Heart left ventricle (tissue), 16 donors: ENCODE measurements at regions not wholly inside any gene's neighbourhood (a gene's known extent, or its start where the extent isn't known, plus 50 kb on each side); places are given as distances from the start of the nearest gene placed in this dataset.

Experiments used
- ATAC-seq, 4 donors: fragments of 200-7000 bp; cut with Tn5 transposase; one replicate each; pipeline ENCODE4 v1.9.1; 2020 to 2022; ENCODE audit warnings: moderate library complexity in 4 of 4, mild to moderate bottlenecking in 3 of 4, moderate number of reproducible peaks in 1 of 4
- DNase-seq, 5 donors: peaks; one replicate each; pipeline ENCODE4 v3.0.0-alpha.2; 2020
- H3K27ac ChIP-seq, 12 donors: fragments of 200-600 bp; sonication (generic) in 4 of 12; one replicate each; pipeline versions ENCODE4 v1.5.0 to v1.8.0; 2016 to 2022; ENCODE audit warnings: mild to moderate bottlenecking in 2 of 12
- H3K27me3 ChIP-seq, 9 donors: fragments of 200-600 bp; sonication (generic) in 2 of 9; one replicate each; pipeline versions ENCODE4 v1.5.1 to v1.8.0; 2016 to 2022; ENCODE audit warnings: mild to moderate bottlenecking in 3 of 9
- H3K36me3 ChIP-seq, 9 donors: fragments of 200-600 bp; sonication (generic) in 2 of 9; one replicate each; pipeline versions ENCODE4 v1.5.0 to v1.8.0; 2018 to 2022; ENCODE audit warnings: mild to moderate bottlenecking in 2 of 9
- H3K4me1 ChIP-seq, 12 donors: fragments of 200-600 bp; sonication (generic) in 4 of 12; one replicate each; pipeline versions ENCODE4 v1.5.0 to v1.8.0; 2016 to 2022; ENCODE audit warnings: mild to moderate bottlenecking in 3 of 12
- H3K4me3 ChIP-seq, 12 donors: fragments of 200-600 bp; sonication (generic) in 4 of 12; one replicate each; pipeline versions ENCODE4 v1.5.0 to v1.8.0; 2017 to 2022; ENCODE audit warnings: mild to moderate bottlenecking in 9 of 12, moderate library complexity in 4 of 12
- H3K9me3 ChIP-seq, 12 donors: fragments of 200-600 bp; sonication (generic) in 4 of 12; one replicate each; pipeline versions ENCODE4 v1.5.0 to v1.8.0; 2016 to 2022; ENCODE audit warnings: mild to moderate bottlenecking in 1 of 12
- POLR2A ChIP-seq, 2 donors: fragments of 450-650 bp; IDR thresholded peaks; one replicate each; pipeline ENCODE4 v1.6.1; 2017; ENCODE audit warnings: antibody characterized with exemption in 2 of 2, mild to moderate bottlenecking in 2 of 2, moderate library complexity in 2 of 2
- WGBS, 4 donors: extraction: QIAGEN DNeasy Blood & Tissue Kit in 2 of 4; methylation state at CpG; one replicate each; pipeline versions ENCODE4 v1.1.5 to v1.1.7; 2013 to 2018; 5-methylcytosine and 5-hydroxymethylcytosine counted together
- intact Hi-C, 10 donors: fragments of 100-400 bp; cut with DNase I; formaldehyde crosslinking; loops; one replicate each; pipeline versions ENCODE4 v1.11.1 to v1.14.2; 2022
- TF ChIP-seq, protein P1 (sequence below), 12 donors: fragments of 200-600 bp; sonication (generic) in 4 of 12; IDR thresholded peaks; one replicate each; pipeline versions ENCODE4 v1.5.0 to v1.8.0; 2018 to 2022; ENCODE audit warnings: antibody characterized with exemption in 12 of 12, mild to moderate bottlenecking in 5 of 12
- donor health status: ischemic (EF 13 %, LVEDD 7.1; RV severe dilation, severe dysfunction).
- donor health status: healthy with polysubstance abuse.
- donor health status: DM: no; HTN: yes; CAD: no.
- donor health status: DM: no; HTN: no; CAD: no.
- donor health status: ischemic (EF 25% LVEDD 6.9; RV normal size, moderate dysfunction).
- donor health status: ischemic (EF 25% LVEDD 5.7; RV mildly dilated, moderate dysfunction).
- donor health status: healthy.
- donor health status: DM: yes; HTN: yes; CAD: no.
- donor health status: ischemic (EF 35%, LVEDD 5.7; RV mildly dilated, moderate dysfunction).
- donor health status: nonischemic (EF 11% LVEDD 7.7; RV severe dilation, severe dysfunction).
- donor health status: DM: yes; HTN: yes; CAD: no.
- donor health status: PGD.
- donor health status: ischemic (EF 29% LVEDD 5.4; RV normal size, mild dysfunction).
- donor health status: nonischemic (EF 23%, LVEDD 6.1; RV moderate dilation, normal function).

DNA sequence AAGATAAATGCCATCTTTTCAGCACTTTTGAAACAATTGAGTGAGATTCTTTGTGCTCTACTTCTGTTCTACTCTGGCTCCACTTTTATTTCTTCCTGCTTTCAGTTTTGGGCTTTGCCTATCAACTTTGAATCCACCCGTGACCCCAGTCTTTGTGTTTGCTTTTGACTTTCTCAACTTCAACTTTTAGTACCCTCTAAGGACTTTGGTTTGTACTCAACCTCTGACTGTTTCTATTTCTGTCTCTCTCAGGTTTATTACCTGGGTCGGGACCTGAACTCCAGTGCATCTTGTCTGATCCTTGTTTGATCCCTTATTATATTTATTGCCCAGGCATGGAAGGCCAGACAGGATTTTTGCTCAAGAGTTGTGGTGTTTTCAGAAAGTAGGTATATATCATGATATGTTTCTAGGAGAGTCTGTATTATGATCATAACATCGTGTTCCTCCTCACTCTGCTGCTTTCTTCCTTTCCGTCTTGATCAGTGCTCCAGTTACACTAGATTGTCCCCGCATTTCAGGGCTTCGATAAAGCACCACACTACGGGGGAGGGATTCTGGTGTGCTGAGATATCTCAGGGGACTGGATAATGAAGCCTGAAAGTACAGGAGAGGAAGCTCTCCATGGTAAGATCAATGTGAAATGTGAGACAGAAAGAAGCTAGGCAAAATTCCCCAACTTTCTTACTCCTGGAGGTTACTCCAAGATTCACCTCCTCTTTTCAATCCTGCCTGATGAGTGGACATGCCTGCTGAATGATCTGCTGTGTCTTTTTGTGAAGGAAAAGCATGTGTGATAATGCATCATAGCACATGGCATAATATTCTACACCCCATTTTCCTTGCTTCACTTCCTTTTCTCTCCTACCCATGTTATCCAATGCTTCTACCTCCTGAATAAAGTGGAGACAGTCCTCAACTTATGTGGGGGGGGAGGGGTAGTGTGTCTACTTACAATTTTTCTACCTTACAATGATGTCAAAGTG, 155.5 kb upstream of the GRIN3A start:
- intact Hi-C loops: no loop called here
- H3K9me3 ChIP-seq: no peaks in the 10 kb centered on the region
- H3K4me3 ChIP-seq: no peak overlapping the region
- TF ChIP-seq POLR2A (IDR thresholded peaks at IDR 0.05): no peak
- TF ChIP-seq, protein P1, sequence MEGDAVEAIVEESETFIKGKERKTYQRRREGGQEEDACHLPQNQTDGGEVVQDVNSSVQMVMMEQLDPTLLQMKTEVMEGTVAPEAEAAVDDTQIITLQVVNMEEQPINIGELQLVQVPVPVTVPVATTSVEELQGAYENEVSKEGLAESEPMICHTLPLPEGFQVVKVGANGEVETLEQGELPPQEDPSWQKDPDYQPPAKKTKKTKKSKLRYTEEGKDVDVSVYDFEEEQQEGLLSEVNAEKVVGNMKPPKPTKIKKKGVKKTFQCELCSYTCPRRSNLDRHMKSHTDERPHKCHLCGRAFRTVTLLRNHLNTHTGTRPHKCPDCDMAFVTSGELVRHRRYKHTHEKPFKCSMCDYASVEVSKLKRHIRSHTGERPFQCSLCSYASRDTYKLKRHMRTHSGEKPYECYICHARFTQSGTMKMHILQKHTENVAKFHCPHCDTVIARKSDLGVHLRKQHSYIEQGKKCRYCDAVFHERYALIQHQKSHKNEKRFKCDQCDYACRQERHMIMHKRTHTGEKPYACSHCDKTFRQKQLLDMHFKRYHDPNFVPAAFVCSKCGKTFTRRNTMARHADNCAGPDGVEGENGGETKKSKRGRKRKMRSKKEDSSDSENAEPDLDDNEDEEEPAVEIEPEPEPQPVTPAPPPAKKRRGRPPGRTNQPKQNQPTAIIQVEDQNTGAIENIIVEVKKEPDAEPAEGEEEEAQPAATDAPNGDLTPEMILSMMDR (IDR thresholded peaks at IDR 0.05): no peak
- H3K36me3 ChIP-seq: no peaks in the 10 kb centered on the region
- no peaks in the 10 kb centered on the region for H3K27me3 ChIP-seq
- no peaks in the 10 kb centered on the region for H3K4me1 ChIP-seq
- DNase-seq (no peak), ATAC-seq (no peak)
- no peak overlapping the region for H3K27ac ChIP-seq
- 75 to 81% (median 78%) methylated on average over 7 of the region's 7 CpGs for WGBS, 4 donors

DNA sequence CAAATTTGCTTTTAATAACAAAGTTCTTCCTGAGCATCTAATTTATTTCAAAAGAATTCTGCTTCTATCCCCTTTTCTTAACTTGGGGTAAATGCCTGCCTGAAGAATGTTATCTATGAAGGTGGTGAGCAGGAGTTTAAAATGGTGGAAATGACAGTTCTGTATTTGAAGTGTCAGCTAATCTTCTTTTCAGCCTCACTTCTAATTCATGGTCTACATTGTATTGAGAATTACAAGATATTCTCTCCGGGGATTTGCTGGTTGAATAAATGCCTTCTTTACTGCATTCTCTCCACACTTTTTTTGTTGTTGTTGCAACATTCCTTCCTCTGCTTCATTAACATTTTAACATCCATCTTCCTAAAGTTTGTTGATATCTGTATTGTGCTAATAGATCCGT, 143.1 kb upstream of the GRIN3A start:
- H3K27me3 ChIP-seq: no peaks in the 10 kb centered on the region
- H3K9me3 ChIP-seq: no peaks in the 10 kb centered on the region
- no peak overlapping the region for H3K4me3 ChIP-seq
- DNase-seq: no peak
- H3K36me3 ChIP-seq: no peaks in the 10 kb centered on the region
- no peaks in the 10 kb centered on the region for H3K4me1 ChIP-seq
- H3K27ac ChIP-seq: no peak overlapping the region
- TF ChIP-seq, protein P1 (IDR thresholded peaks at IDR 0.05): no peak
- no peak for TF ChIP-seq POLR2A (IDR thresholded peaks at IDR 0.05)
- 62 to 77% (median 68%) methylated on average over 2 of the region's 2 CpGs for WGBS, 4 donors
- no peak for ATAC-seq
- intact Hi-C loops: no loop called here

DNA sequence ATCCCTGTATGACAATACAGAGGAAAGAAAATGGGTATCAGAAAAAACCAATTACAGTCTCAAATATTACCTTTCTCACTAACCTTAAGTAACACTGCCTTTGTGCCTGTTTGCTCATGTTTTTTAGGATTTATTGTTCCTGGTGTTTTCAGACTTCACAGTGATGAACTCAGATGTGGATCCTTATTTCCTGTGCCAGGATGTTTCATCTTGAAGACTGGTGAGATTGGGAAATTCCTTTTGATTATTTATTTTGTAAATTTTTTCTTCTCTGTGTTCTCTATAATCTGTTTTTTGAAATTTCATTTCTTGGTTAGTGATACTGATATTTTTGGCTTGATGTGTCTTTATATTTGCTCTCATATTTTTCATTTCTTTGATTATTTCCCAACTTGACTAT, 142.4 kb upstream of the GRIN3A start:
- intact Hi-C loops: no loop called here
- no peak overlapping the region for H3K4me3 ChIP-seq
- no peak for TF ChIP-seq POLR2A (IDR thresholded peaks at IDR 0.05)
- TF ChIP-seq, protein P1 (IDR thresholded peaks at IDR 0.05): no peak
- no peaks in the 10 kb centered on the region for H3K27me3 ChIP-seq
- H3K4me1 ChIP-seq: no peaks in the 10 kb centered on the region
- H3K9me3 ChIP-seq: no peaks in the 10 kb centered on the region
- H3K36me3 ChIP-seq: no peaks in the 10 kb centered on the region
- no peak for ATAC-seq
- H3K27ac ChIP-seq: no peak overlapping the region
- DNase-seq: no peak

DNA sequence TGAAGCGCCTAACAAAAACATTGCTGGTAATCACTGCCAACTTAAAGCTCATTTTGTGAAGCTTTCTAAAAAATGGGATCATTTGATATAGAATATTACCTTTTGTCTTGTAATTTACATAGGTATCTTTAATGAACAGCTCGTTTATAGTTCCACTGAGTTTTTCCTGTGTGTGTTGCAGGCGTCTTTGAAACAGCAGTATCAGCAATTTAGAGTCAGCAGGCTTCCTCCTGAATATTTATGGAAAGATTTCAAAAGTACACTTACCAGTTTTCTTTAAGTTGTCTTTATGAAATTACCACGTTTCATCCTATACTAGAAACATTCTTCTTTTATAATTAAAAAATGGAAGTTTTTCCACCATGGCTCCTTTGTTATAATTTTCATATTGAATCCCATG, 140.3 kb upstream of the GRIN3A start:
- Histone ChIP-seq H3K27me3 (no peaks in the 10 kb centered on the region), H3K4me1 (no peaks in the 10 kb centered on the region), H3K36me3 (no peaks in the 10 kb centered on the region), H3K27ac (no peak overlapping the region), H3K9me3 (no peaks in the 10 kb centered on the region), H3K4me3 (no peak overlapping the region)
- intact Hi-C loops: no loop called here
- DNase-seq: no peak
- TF ChIP-seq POLR2A (IDR thresholded peaks at IDR 0.05): no peak
- TF ChIP-seq, protein P1 (IDR thresholded peaks at IDR 0.05): no peak
- ATAC-seq: no peak
- WGBS, 4 donors: 51 to 57% (median 53%) methylated on average over 4 of the region's 4 CpGs
